HEK293 (cell line): ENCODE measurements at regions not wholly inside any gene's neighbourhood (a gene's known extent, or its start where the extent isn't known, plus 50 kb on each side); places are given as distances from the start of the nearest gene placed in this dataset.

Experiments
- MYNN ChIP-seq: fragments of 450-650 bp; formaldehyde crosslinking; IDR thresholded peaks from 2 replicates; pipeline ENCODE4 v1.5.1; 2016; ENCODE audit warnings: missing biosample characterization, missing genetic modification characterization, borderline replicate concordance
- SALL2 ChIP-seq: fragments of 450-650 bp; formaldehyde crosslinking; IDR thresholded peaks from 2 replicates; pipeline ENCODE4 v1.5.0; 2017; ENCODE audit warnings: missing biosample characterization, mild to moderate bottlenecking, missing genetic modification characterization, borderline replicate concordance
- TCF7L2 ChIP-seq: IDR thresholded peaks from 2 replicates; pipeline ENCODE4 v1.6.1; 2011; ENCODE audit warnings: low read depth, mild to moderate bottlenecking, inconsistent platforms, low read length, moderate library complexity, borderline replicate concordance
- YY1 ChIP-seq: fragments of 450-650 bp; formaldehyde crosslinking; IDR thresholded peaks from 2 replicates; pipeline ENCODE4 v1.5.1; 2018; ENCODE audit warnings: missing biosample characterization, missing genetic modification characterization
- ZNF133 ChIP-seq: fragments of 450-650 bp; formaldehyde crosslinking; IDR thresholded peaks from 2 replicates; pipeline ENCODE4 v1.5.1; 2016; ENCODE audit warnings: missing biosample characterization, missing genetic modification characterization
- ZNF394 ChIP-seq: fragments of 450-650 bp; formaldehyde crosslinking; IDR thresholded peaks from 2 replicates; pipeline ENCODE4 v1.5.1; 2016; ENCODE audit warnings: missing biosample characterization, missing genetic modification characterization, mild to moderate bottlenecking, moderate library complexity, borderline replicate concordance

GRCh38 chr6:18600255-18600654, 213.1 kb downstream of the RNF144B start:
- no peak for TF ChIP-seq SALL2 (tag by site-specific recombination)
- TF ChIP-seq ZNF133 (tag by site-specific recombination), result no peak
- no peak for TF ChIP-seq YY1 (tag by site-specific recombination)
- TF ChIP-seq TCF7L2, result no peak
- no peak for TF ChIP-seq ZNF394 (tag by site-specific recombination)
- TF ChIP-seq MYNN (tag by site-specific recombination), result no peak
